ENCODE measurements at regions not wholly inside any gene's neighbourhood (a gene's known extent, or its start where the extent isn't known, plus 50 kb on each side); places are given as distances from the start of the nearest gene placed in this dataset.

GRCh38 chr4:114229706-114230105 lies 250.3 kb upstream of the ARSJ start:
- DNase-seq (ENCODE audit: low read depth) = no peak
- TF ChIP-seq, protein P1, sequence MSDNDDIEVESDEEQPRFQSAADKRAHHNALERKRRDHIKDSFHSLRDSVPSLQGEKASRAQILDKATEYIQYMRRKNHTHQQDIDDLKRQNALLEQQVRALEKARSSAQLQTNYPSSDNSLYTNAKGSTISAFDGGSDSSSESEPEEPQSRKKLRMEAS (IDR thresholded peaks at IDR 0.05; ENCODE audit: low read depth, low read length) = no peak
- no peak for TF ChIP-seq POLR2A (IDR thresholded peaks at IDR 0.05; ENCODE audit: extremely low read depth, insufficient read length)
- TF ChIP-seq, protein P2, sequence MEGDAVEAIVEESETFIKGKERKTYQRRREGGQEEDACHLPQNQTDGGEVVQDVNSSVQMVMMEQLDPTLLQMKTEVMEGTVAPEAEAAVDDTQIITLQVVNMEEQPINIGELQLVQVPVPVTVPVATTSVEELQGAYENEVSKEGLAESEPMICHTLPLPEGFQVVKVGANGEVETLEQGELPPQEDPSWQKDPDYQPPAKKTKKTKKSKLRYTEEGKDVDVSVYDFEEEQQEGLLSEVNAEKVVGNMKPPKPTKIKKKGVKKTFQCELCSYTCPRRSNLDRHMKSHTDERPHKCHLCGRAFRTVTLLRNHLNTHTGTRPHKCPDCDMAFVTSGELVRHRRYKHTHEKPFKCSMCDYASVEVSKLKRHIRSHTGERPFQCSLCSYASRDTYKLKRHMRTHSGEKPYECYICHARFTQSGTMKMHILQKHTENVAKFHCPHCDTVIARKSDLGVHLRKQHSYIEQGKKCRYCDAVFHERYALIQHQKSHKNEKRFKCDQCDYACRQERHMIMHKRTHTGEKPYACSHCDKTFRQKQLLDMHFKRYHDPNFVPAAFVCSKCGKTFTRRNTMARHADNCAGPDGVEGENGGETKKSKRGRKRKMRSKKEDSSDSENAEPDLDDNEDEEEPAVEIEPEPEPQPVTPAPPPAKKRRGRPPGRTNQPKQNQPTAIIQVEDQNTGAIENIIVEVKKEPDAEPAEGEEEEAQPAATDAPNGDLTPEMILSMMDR (IDR thresholded peaks at IDR 0.05; ENCODE audit: low read depth, low read length) = no peak
- no peak for TF ChIP-seq MYC (IDR thresholded peaks at IDR 0.05; ENCODE audit: low read depth, low read length)
- no peak overlapping the region for H3K4me3 ChIP-seq (ENCODE audit: low read depth, low read length)

DNA sequence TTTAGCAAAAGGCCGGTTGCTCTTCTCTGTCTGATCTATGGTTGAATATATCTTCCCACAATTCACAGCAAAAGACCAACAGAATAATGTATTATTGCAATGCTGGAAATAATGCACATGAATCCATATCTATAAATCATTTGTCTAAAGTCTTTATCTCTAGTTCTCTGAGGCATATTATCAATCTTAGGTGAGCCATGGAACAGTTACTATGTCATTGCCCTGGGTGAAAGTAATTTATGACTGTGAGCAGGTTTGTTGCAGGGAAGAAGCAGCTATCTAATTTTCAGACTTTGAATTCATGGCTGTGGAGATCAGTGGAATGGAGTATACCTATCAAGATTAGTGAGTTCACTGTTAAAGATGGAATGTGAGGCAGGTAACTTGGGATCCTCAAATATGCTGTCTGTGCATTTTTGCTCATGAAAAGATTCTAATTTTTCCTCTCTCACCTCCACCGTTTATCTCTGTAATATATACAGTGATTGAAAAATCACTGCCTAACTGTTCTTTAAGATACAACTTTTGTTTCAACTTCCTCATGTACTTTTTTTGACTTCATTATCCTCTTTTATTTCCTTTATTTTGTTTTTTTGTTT lies 256.8 kb upstream of the ARSJ start:
- no peak for DNase-seq (ENCODE audit: low read depth)
- no peak overlapping the region for H3K4me3 ChIP-seq (ENCODE audit: low read depth, low read length)
- TF ChIP-seq POLR2A (IDR thresholded peaks at IDR 0.05; ENCODE audit: extremely low read depth, insufficient read length) = no peak
- no peak for TF ChIP-seq MYC (IDR thresholded peaks at IDR 0.05; ENCODE audit: low read depth, low read length)
- TF ChIP-seq, protein P2 (IDR thresholded peaks at IDR 0.05; ENCODE audit: low read depth, low read length) = no peak
- TF ChIP-seq, protein P1 (IDR thresholded peaks at IDR 0.05; ENCODE audit: low read depth, low read length) = no peak

- H3K4me3 ChIP-seq (ENCODE audit: low read depth, low read length) = no peak overlapping the region
- DNase-seq (ENCODE audit: low read depth) = no peak
- no peak for TF ChIP-seq MYC (IDR thresholded peaks at IDR 0.05; ENCODE audit: low read depth, low read length)
Observed at GRCh38 chr4:114237997-114238396, 258.6 kb upstream of the ARSJ start.

GRCh38 chr4:114249561-114249960 lies 270.1 kb upstream of the ARSJ start:
- TF ChIP-seq POLR2A (IDR thresholded peaks at IDR 0.05; ENCODE audit: extremely low read depth, insufficient read length) = no peak
- DNase-seq (ENCODE audit: low read depth) = no peak
- no peak overlapping the region for H3K4me3 ChIP-seq (ENCODE audit: low read depth, low read length)

GRCh38 chr4:114249976-114250375 lies 270.5 kb upstream of the ARSJ start:
- DNase-seq (ENCODE audit: low read depth) = no peak
- H3K4me3 ChIP-seq (ENCODE audit: low read depth, low read length) = no peak overlapping the region
- TF ChIP-seq POLR2A (IDR thresholded peaks at IDR 0.05; ENCODE audit: extremely low read depth, insufficient read length) (no peak), MYC (IDR thresholded peaks at IDR 0.05; ENCODE audit: low read depth, low read length) (no peak)
- TF ChIP-seq, protein P1 (IDR thresholded peaks at IDR 0.05; ENCODE audit: low read depth, low read length) = no peak
- TF ChIP-seq, protein P2 (IDR thresholded peaks at IDR 0.05; ENCODE audit: low read depth, low read length) = no peak

GRCh38 chr4:114250439-114250891 lies 271.0 kb upstream of the ARSJ start:
- no peak overlapping the region for H3K4me3 ChIP-seq (ENCODE audit: low read depth, low read length)
- DNase-seq (ENCODE audit: low read depth) = no peak
- TF ChIP-seq MYC (IDR thresholded peaks at IDR 0.05; ENCODE audit: low read depth, low read length) (no peak), POLR2A (IDR thresholded peaks at IDR 0.05; ENCODE audit: extremely low read depth, insufficient read length) (no peak)
- TF ChIP-seq, protein P1 (IDR thresholded peaks at IDR 0.05; ENCODE audit: low read depth, low read length) = no peak
- TF ChIP-seq, protein P2 (IDR thresholded peaks at IDR 0.05; ENCODE audit: low read depth, low read length) = no peak

DNA sequence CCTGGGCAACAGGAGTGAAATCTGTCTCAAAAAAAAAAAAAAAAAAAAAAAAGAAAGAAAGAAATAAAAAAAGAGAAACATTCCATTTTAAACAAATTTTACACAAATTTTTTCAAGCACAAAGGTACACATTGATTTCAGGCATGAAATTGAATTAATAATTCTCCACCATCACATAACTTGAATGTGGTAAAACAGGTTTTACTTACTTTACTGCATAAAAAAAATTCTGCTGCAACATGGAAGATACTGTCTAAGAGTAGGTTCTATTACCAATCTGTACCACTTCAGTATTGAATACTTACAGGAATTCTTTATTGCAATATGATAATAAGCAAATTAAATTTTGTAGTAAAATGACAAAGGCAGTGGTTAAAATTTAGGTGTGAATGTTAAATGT lies 271.6 kb upstream of the ARSJ start:
- TF ChIP-seq, protein P1 (IDR thresholded peaks at IDR 0.05; ENCODE audit: low read depth, low read length) = no peak
- TF ChIP-seq, protein P2 (IDR thresholded peaks at IDR 0.05; ENCODE audit: low read depth, low read length) = no peak
- no peak for TF ChIP-seq MYC (IDR thresholded peaks at IDR 0.05; ENCODE audit: low read depth, low read length)
- TF ChIP-seq POLR2A (IDR thresholded peaks at IDR 0.05; ENCODE audit: extremely low read depth, insufficient read length) = no peak
- H3K4me3 ChIP-seq (ENCODE audit: low read depth, low read length) = no peak overlapping the region
- DNase-seq (ENCODE audit: low read depth) = no peak
